ENCODE measurements at regions not wholly inside any gene's neighbourhood (a gene's known extent, or its start where the extent isn't known, plus 50 kb on each side); places are given as distances from the start of the nearest gene placed in this dataset.

GRCh38 chr4:45121426-45121975 lies 395.1 kb upstream of the GNPDA2 start:
- Histone ChIP-seq H3K4me3 (no peak overlapping the region), H3K27ac (no peak overlapping the region), H3K4me1 (no peaks in the 10 kb centered on the region), H3K9me3 (no peaks in the 10 kb centered on the region), H3K27me3 (no peaks in the 10 kb centered on the region), H3K36me3 (no peaks in the 10 kb centered on the region)
- DNase-seq (no peak), ATAC-seq (no peak)
- intact Hi-C loops (cut with DNase I): no loop called here
- WGBS (ENCODE audit: insufficient coverage, low coverage, low lambda C conversion rate, missing lambda C conversion rate): 37% methylated on average over 2 of the region's 2 CpGs
- TF ChIP-seq CTCF (IDR thresholded peaks at IDR 0.05) (no peak), POLR2A (IDR thresholded peaks at IDR 0.05) (no peak)

- H3K9me3 ChIP-seq: no peaks in the 10 kb centered on the region
- DNase-seq (no peak), ATAC-seq (peak in 1 of 4 donors; percentile 67)
- intact Hi-C loops (cut with DNase I): no loop called here
- H3K36me3 ChIP-seq: no peaks in the 10 kb centered on the region
- H3K4me1 ChIP-seq: no peaks in the 10 kb centered on the region
- no peak overlapping the region for H3K27ac ChIP-seq
- H3K4me3 ChIP-seq: no peak overlapping the region
- no peaks in the 10 kb centered on the region for H3K27me3 ChIP-seq
- no peak for TF ChIP-seq CTCF (IDR thresholded peaks at IDR 0.05)
- no peak for TF ChIP-seq POLR2A (IDR thresholded peaks at IDR 0.05)
- WGBS (ENCODE audit: insufficient coverage, low coverage, low lambda C conversion rate, missing lambda C conversion rate): 46% methylated on average over 3 of the region's 3 CpGs
Measured at GRCh38 chr4:45120163-45120562, 393.8 kb upstream of the GNPDA2 start.

- TF ChIP-seq POLR2A (IDR thresholded peaks at IDR 0.05) (no peak), CTCF (IDR thresholded peaks at IDR 0.05) (no peak)
Measured at GRCh38 chr4:45119376-45119775, 393.0 kb upstream of the GNPDA2 start.

GRCh38 chr4:45102716-45103115 lies 376.4 kb upstream of the GNPDA2 start:
- TF ChIP-seq CTCF (IDR thresholded peaks at IDR 0.05) (no peak), POLR2A (IDR thresholded peaks at IDR 0.05) (no peak)
- ATAC-seq (no peak), DNase-seq (no peak)
- Histone ChIP-seq H3K4me3 (no peak overlapping the region), H3K36me3 (no peaks in the 10 kb centered on the region), H3K4me1 (no peaks in the 10 kb centered on the region), H3K9me3 (no peaks in the 10 kb centered on the region), H3K27ac (no peak overlapping the region), H3K27me3 (no peaks in the 10 kb centered on the region)
- intact Hi-C loops (cut with DNase I): no loop called here

More at GRCh38 chr4:45119376-45119775, 393.0 kb upstream of the GNPDA2 start:
- Histone ChIP-seq H3K27ac (no peak overlapping the region), H3K36me3 (no peaks in the 10 kb centered on the region), H3K9me3 (no peaks in the 10 kb centered on the region), H3K27me3 (no peaks in the 10 kb centered on the region), H3K4me1 (no peaks in the 10 kb centered on the region), H3K4me3 (no peak overlapping the region)
- WGBS (ENCODE audit: insufficient coverage, low coverage, low lambda C conversion rate, missing lambda C conversion rate): 31% methylated on average over 1 of the region's 1 CpG
- DNase-seq (no peak), ATAC-seq (no peak)
- intact Hi-C loops (cut with DNase I): no loop called here

All from right lobe of liver (tissue), 6 donors.